Activated CD4-positive, alpha-beta T cell treated with anti-CD3 and anti-CD28 coated beads, Interleukin-2, amount 10 ng/mL, durations not matched to agents 24 days and 14 days (primary cell): ENCODE measurements at regions not wholly inside any gene's neighbourhood (a gene's known extent, or its start where the extent isn't known, plus 50 kb on each side); places are given as distances from the start of the nearest gene placed in this dataset.

Experiments used
- DNase-seq: peaks from one replicate; pipeline ENCODE4 v3.0.0; 2022
- H3K27ac Mint-ChIP-seq: one replicate; pipeline ENCODE4 v1.8.0; 2022; ENCODE audit warnings: mild to moderate bottlenecking, mixed read lengths
- H3K27me3 Mint-ChIP-seq: one replicate; pipeline ENCODE4 v1.8.0; 2022; ENCODE audit warnings: mixed read lengths
- H3K36me3 Mint-ChIP-seq: one replicate; pipeline ENCODE4 v1.8.0; 2022; ENCODE audit warnings: low read depth, mild to moderate bottlenecking, mixed read lengths
- H3K4me1 Mint-ChIP-seq: one replicate; pipeline ENCODE4 v1.8.0; 2021; ENCODE audit warnings: mixed read lengths
- H3K4me3 Mint-ChIP-seq: one replicate; pipeline ENCODE4 v1.8.0; 2022; ENCODE audit warnings: mild to moderate bottlenecking, moderate library complexity, mixed read lengths
- H3K9me3 Mint-ChIP-seq: one replicate; pipeline ENCODE4 v1.8.0; 2021; ENCODE audit warnings: mixed read lengths
- intact Hi-C: fragments of 100-400 bp; cut with micrococcal nuclease; formaldehyde crosslinking; loops from one replicate; pipeline ENCODE4 v1.15.1; 2023

GRCh38 chr3:59391131-59391530 is 341.3 kb upstream of the CFAP20DC start:
- H3K4me3 Mint-ChIP-seq = no peak overlapping the region
- peaks cover 53% of the 10 kb centered on the region for H3K4me1 Mint-ChIP-seq
- no peak overlapping the region for H3K27ac Mint-ChIP-seq

GRCh38 chr3:59388555-59389270 is 338.9 kb upstream of the CFAP20DC start:
- Mint-ChIP-seq H3K27ac (peak overlapping the region; percentile 98), H3K4me1 (peaks cover 71% of the 10 kb centered on the region), H3K4me3 (peak overlapping the region; percentile 68), H3K36me3 (peaks cover 8% of the 10 kb centered on the region), H3K27me3 (no peaks in the 10 kb centered on the region), H3K9me3 (peaks cover 21% of the 10 kb centered on the region)
- DNase-seq = peak; percentile 70
- intact Hi-C loops = loop anchor here (1.0 to 10.0 kb wide), 13 partner anchors 18 to 804 kb away; no protein-coding TSS in a partner anchor

More at GRCh38 chr3:59391131-59391530, 341.3 kb upstream of the CFAP20DC start:
- intact Hi-C loops = no loop called here
- H3K9me3 Mint-ChIP-seq = peaks cover 25% of the 10 kb centered on the region
- no peak for DNase-seq
- no peaks in the 10 kb centered on the region for H3K27me3 Mint-ChIP-seq
- H3K36me3 Mint-ChIP-seq = peaks cover 8% of the 10 kb centered on the region

- peaks cover 5% of the 10 kb centered on the region for H3K36me3 Mint-ChIP-seq
- intact Hi-C loops = loop anchor here (1.0 to 10.0 kb wide), 12 partner anchors 65 to 806 kb away; no protein-coding TSS in a partner anchor
- peak overlapping the region; percentile 31 for H3K4me3 Mint-ChIP-seq
- H3K27ac Mint-ChIP-seq = peak overlapping the region; percentile 98
- DNase-seq = no peak
- H3K27me3 Mint-ChIP-seq = no peaks in the 10 kb centered on the region
- peaks cover 10% of the 10 kb centered on the region for H3K9me3 Mint-ChIP-seq
- H3K4me1 Mint-ChIP-seq = peaks cover 85% of the 10 kb centered on the region
Measured at GRCh38 chr3:59386165-59386564, 336.3 kb upstream of the CFAP20DC start.

DNA sequence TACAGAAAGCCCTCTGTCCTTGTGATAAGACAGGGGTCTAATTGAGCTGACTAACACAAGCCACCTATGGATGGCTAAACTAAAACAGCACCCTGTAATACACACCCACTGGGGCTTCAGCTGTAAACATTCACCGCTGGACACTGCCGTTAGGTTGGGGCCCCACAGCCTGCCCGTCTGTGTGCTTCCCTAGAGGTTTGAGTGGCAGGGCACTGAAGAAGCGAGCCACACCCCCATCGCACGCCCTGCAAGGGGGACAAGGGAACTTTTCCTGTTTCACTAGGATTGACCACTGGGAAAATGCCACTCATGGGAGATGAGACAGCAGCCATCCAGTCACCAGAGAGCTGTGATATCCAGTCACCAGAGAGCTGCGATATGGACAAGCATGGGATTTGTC is 335.7 kb upstream of the CFAP20DC start:
- Mint-ChIP-seq H3K27ac (peak overlapping the region; percentile 98), H3K4me1 (peaks cover 84% of the 10 kb centered on the region), H3K27me3 (no peaks in the 10 kb centered on the region), H3K9me3 (peaks cover 8% of the 10 kb centered on the region), H3K36me3 (peaks cover 4% of the 10 kb centered on the region), H3K4me3 (no peak overlapping the region)
- intact Hi-C loops = loop anchor here (5.0 to 10.0 kb wide), 5 partner anchors 173 to 807 kb away; no protein-coding TSS in a partner anchor
- no peak for DNase-seq

DNA sequence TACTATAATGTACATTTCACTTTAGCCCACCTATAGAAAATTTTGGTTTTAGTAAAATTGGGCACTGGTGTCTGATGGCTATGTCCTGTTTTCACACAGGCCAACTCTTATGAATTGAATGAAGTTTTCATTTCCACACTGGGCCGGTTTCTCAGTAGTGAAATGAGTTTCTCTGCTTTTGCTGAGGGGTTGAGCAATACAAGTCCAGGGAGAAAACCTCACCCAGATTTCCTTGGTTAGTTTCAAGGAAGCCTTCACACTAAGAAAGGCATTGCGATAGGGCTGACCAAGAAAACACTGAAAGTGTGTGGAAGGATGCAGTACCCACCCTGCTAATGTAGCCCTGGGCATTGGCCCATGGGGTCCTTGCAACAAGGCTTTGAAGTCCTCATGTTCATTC is 331.5 kb upstream of the CFAP20DC start:
- H3K36me3 Mint-ChIP-seq = peaks cover 2% of the 10 kb centered on the region
- intact Hi-C loops = loop anchor here (10.0 kb wide), 1 partner anchor 374 kb away; no protein-coding TSS in a partner anchor
- no peaks in the 10 kb centered on the region for H3K27me3 Mint-ChIP-seq
- H3K9me3 Mint-ChIP-seq = peaks cover 14% of the 10 kb centered on the region
- no peak overlapping the region for H3K4me3 Mint-ChIP-seq
- no peak for DNase-seq
- no peak overlapping the region for H3K27ac Mint-ChIP-seq
- peaks cover 52% of the 10 kb centered on the region for H3K4me1 Mint-ChIP-seq

DNA sequence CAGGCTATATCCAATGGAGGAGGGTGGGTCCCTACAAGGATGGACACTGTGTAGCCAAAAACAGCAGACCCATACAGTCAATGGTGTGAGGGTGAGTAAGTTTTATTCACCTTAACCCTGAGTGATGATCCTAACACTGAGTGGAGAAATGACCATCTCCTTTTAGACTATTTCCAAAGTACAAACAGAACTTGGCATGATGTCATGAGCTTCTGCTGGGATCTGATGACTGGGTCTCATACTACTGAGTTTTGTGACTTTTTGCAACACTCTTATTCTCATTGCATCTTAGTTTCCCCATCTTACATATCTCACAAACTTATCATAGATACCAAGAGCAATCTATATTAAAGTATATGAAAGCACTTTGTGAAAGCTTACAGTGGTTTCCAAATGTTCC is 330.3 kb upstream of the CFAP20DC start:
- H3K4me1 Mint-ChIP-seq = peaks cover 42% of the 10 kb centered on the region
- peaks cover 18% of the 10 kb centered on the region for H3K9me3 Mint-ChIP-seq
- peaks cover 2% of the 10 kb centered on the region for H3K36me3 Mint-ChIP-seq
- no peak overlapping the region for H3K4me3 Mint-ChIP-seq
- intact Hi-C loops = loop anchor here (10.0 kb wide), 1 partner anchor 375 kb away; no protein-coding TSS in a partner anchor
- DNase-seq = no peak
- no peak overlapping the region for H3K27ac Mint-ChIP-seq
- H3K27me3 Mint-ChIP-seq = no peaks in the 10 kb centered on the region

DNA sequence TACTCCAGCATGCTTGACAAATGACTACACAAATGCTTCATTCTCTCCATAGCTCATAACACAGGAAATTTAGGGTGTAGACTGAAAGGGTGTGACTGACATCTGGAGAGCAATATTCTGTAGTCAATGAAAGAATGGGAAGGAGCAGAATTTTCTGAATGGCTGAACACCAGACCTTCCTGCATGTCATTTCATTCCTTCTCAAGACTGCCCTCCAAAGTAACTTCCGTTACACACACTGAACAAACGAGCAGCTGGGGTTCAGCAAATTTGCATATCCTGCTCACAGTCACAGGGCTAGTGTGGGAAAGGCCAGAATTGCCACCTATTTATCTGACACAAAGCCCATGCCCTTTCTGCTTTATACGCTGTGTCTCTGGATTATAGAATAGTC is 325.0 kb upstream of the CFAP20DC start:
- no peak for DNase-seq
- Mint-ChIP-seq H3K4me1 (peaks cover 2% of the 10 kb centered on the region), H3K36me3 (no peaks in the 10 kb centered on the region), H3K27ac (no peak overlapping the region), H3K9me3 (peaks cover 21% of the 10 kb centered on the region), H3K27me3 (no peaks in the 10 kb centered on the region), H3K4me3 (no peak overlapping the region)
- intact Hi-C loops = no loop called here

- Mint-ChIP-seq H3K4me1 (peaks cover 6% of the 10 kb centered on the region), H3K9me3 (peaks cover 21% of the 10 kb centered on the region), H3K27ac (no peak overlapping the region), H3K27me3 (no peaks in the 10 kb centered on the region), H3K36me3 (no peaks in the 10 kb centered on the region), H3K4me3 (no peak overlapping the region)
- intact Hi-C loops = no loop called here
- no peak for DNase-seq
Measured at GRCh38 chr3:59374091-59374817, 324.4 kb upstream of the CFAP20DC start.

GRCh38 chr3:59372346-59372745 is 322.5 kb upstream of the CFAP20DC start:
- no peaks in the 10 kb centered on the region for H3K27me3 Mint-ChIP-seq
- intact Hi-C loops = no loop called here
- H3K4me1 Mint-ChIP-seq = peaks cover 17% of the 10 kb centered on the region
- H3K4me3 Mint-ChIP-seq = no peak overlapping the region
- peaks cover 23% of the 10 kb centered on the region for H3K9me3 Mint-ChIP-seq
- peak overlapping the region; percentile 27 for H3K27ac Mint-ChIP-seq
- H3K36me3 Mint-ChIP-seq = no peaks in the 10 kb centered on the region
- DNase-seq = no peak

GRCh38 chr3:59368900-59369675 is 319.3 kb upstream of the CFAP20DC start:
- no peaks in the 10 kb centered on the region for H3K36me3 Mint-ChIP-seq
- intact Hi-C loops = no loop called here
- H3K27me3 Mint-ChIP-seq = no peaks in the 10 kb centered on the region
- H3K4me1 Mint-ChIP-seq = peaks cover 27% of the 10 kb centered on the region
- DNase-seq = no peak
- H3K4me3 Mint-ChIP-seq = no peak overlapping the region
- H3K9me3 Mint-ChIP-seq = peaks cover 17% of the 10 kb centered on the region
- no peak overlapping the region for H3K27ac Mint-ChIP-seq

GRCh38 chr3:59367150-59367549 is 317.3 kb upstream of the CFAP20DC start:
- Mint-ChIP-seq H3K9me3 (peaks cover 12% of the 10 kb centered on the region), H3K4me3 (no peak overlapping the region), H3K4me1 (peaks cover 27% of the 10 kb centered on the region), H3K27ac (no peak overlapping the region), H3K27me3 (no peaks in the 10 kb centered on the region), H3K36me3 (no peaks in the 10 kb centered on the region)
- intact Hi-C loops = no loop called here
- DNase-seq = no peak

GRCh38 chr3:59366218-59366617 is 316.4 kb upstream of the CFAP20DC start:
- Mint-ChIP-seq H3K27me3 (no peaks in the 10 kb centered on the region), H3K9me3 (peaks cover 12% of the 10 kb centered on the region), H3K27ac (no peak overlapping the region), H3K4me3 (no peak overlapping the region), H3K36me3 (no peaks in the 10 kb centered on the region), H3K4me1 (peaks cover 26% of the 10 kb centered on the region)
- no peak for DNase-seq
- intact Hi-C loops = no loop called here

- no peaks in the 10 kb centered on the region for H3K27me3 Mint-ChIP-seq
Measured at GRCh38 chr3:59364496-59364895, 314.7 kb upstream of the CFAP20DC start.

More at GRCh38 chr3:59364496-59364895, 314.7 kb upstream of the CFAP20DC start:
- no peak overlapping the region for H3K27ac Mint-ChIP-seq
- no peak overlapping the region for H3K4me3 Mint-ChIP-seq
- no peak for DNase-seq
- no peaks in the 10 kb centered on the region for H3K36me3 Mint-ChIP-seq
- intact Hi-C loops = no loop called here
- peaks cover 24% of the 10 kb centered on the region for H3K4me1 Mint-ChIP-seq
- H3K9me3 Mint-ChIP-seq = peaks cover 17% of the 10 kb centered on the region
